Upper lobe of left lung (tissue), 6 donors: ENCODE measurements at regions not wholly inside any gene's neighbourhood (a gene's known extent, or its start where the extent isn't known, plus 50 kb on each side); places are given as distances from the start of the nearest gene placed in this dataset.

Experiments
- ATAC-seq, 2 donors: fragments of 200-7000 bp; cut with Tn5 transposase; one replicate each; pipeline ENCODE4 v1.9.1; 2022; ENCODE audit warnings: mild to moderate bottlenecking in 2 of 2, moderate library complexity in 2 of 2; ENCODE audit not compliant: low FRiP score in 2 of 2
- DNase-seq, 2 donors: peaks; one replicate each; pipeline ENCODE4 v3.0.0-alpha.2; 2019 to 2020
- H3K27ac ChIP-seq, 4 donors: fragments of 200-600 bp; sonication (generic); one replicate each; pipeline ENCODE4 v1.5.1; 2016 to 2019
- H3K27me3 ChIP-seq, 4 donors: fragments of 200-600 bp; sonication (generic); one replicate each; pipeline ENCODE4 v1.5.1; 2017 to 2019
- H3K36me3 ChIP-seq, 4 donors: fragments of 200-600 bp; sonication (generic); one replicate each; pipeline ENCODE4 v1.5.1; 2016 to 2019
- H3K4me1 ChIP-seq, 4 donors: fragments of 200-600 bp; sonication (generic); one replicate each; pipeline ENCODE4 v1.5.1; 2018 to 2019
- H3K4me3 ChIP-seq, 4 donors: fragments of 200-600 bp; sonication (generic); one replicate each; pipeline ENCODE4 v1.5.1; 2017 to 2019; ENCODE audit warnings: mild to moderate bottlenecking in 2 of 4, moderate library complexity in 1 of 4
- H3K9me3 ChIP-seq, 4 donors: fragments of 200-600 bp; sonication (generic); one replicate each; pipeline ENCODE4 v1.5.1; 2018 to 2019
- EP300 ChIP-seq, 4 donors: sonication (generic); formaldehyde crosslinking; IDR thresholded peaks; one replicate each; pipeline ENCODE4 v1.5.1; 2017; ENCODE audit warnings: antibody characterized with exemption in 4 of 4, control low read depth in 2 of 4
- POLR2A ChIP-seq, 4 donors: fragments of 450-650 bp; IDR thresholded peaks; one replicate each; pipeline ENCODE4 v1.5.1; 2016 to 2017; ENCODE audit warnings: antibody characterized with exemption in 4 of 4, mild to moderate bottlenecking in 2 of 4
- POLR2AphosphoS5 ChIP-seq, 2 donors: sonication (generic); formaldehyde crosslinking; IDR thresholded peaks; one replicate each; pipeline ENCODE4 v1.5.1; 2017; ENCODE audit warnings: antibody characterized with exemption in 2 of 2
- whole genome bisulfite sequencing, 2 donors: methylation state at CpG; one replicate each; pipeline ENCODE4 v1.1.5; 2017 to 2018; 5-methylcytosine and 5-hydroxymethylcytosine counted together
- TF ChIP-seq, protein P1 (sequence below), 6 experiments: fragments of 450-650 bp in 4 of 6; fragments of 200-600 bp in 2 of 6; sonication (generic) in 2 of 6; IDR thresholded peaks; one replicate each; pipeline ENCODE4 v1.5.1; 2016 to 2019; ENCODE audit warnings: antibody characterized with exemption in 6 of 6
- donor health status: DM: no; HTN: no; CAD: no; lungs with moderate emphysema.
- donor health status: DM: no; HTN: yes; CAD: no; lungs with severe emphysema.

DNA sequence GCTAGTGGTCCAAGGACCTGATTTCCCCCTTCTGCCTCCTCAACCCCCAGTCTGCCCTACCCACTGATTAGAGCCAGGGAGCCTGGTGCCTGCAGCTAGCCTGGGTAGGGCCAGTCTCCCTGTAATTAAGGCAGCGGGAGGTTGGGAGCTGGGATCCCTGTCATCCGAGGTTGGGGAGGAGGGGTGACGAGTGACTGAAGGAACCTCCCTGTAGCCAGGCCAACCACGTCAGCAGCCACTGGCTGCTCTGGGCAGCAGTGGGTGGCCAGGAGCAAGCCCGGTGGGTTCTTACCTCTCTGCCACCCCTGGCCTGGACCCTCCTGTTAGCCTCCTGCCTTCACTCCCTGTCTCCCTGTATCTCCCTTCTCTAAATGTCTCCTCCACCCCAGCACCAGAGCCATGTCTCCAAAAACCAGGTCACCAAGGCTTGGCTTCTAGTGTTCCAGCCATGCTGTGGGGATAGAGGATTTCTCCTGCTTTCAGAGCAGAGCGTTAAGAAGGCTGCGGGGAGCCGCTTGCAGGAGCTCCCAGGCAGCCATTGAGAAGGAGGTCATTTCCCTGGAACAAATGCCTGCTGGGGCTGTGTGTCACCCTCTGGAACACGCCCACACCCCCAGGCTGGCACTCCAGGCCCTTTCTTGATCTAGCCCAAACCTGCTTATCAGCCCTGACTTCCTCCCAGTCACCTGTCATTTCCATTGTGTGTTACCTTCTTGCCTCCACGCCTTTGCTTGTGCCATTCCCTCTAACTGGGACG is 65.0 kb upstream of the GGTA1 start:
- 87 to 89% methylated on average over 10 to 11 of the region's 11 CpGs for WGBS, 2 donors

DNA sequence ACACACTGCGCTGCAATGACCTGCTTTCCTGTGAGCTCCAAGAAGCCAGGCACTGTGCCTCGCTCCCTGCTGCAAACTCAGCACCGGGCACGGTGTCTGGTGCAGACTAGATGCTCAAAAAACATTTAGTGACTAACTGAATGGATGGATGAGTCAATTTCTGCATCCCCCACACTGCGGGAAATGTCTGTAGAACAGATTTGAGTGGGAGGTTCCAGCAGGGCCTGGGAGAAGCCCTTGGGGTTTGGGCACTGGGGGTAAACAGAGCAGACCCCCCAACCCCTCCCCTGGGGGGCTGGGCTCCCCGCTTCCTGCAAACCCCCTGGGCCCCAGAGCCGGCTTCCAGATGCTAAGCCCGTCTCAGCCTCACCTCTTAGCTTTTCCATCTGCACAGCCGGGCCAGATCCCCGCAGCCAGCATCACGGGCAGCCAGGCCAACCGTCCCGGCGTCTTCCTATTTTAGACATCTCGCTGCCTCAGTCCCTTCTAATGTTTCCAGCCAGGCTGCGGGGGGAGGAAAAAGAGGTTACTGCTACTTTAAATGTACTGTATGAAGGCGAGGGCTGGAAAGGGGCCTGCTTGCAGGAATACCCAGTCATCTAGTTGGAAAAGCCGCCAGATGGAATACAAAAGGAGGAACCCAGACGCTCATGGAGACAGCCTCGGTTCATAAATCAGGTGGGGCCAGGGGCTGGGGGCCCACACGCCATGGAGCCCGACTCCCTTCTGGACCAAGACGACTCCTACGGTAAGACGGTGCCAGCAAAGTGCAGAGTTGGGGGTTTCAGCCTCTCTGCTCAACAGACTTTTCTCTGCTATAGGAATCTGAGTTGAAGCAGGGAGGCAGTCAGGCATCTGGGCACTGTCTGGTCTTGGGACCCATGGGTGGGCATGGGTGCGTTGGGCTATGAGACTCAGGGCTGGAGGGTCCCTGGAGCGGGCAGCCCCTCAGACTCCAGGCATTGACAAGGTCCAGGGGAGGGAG is 67.1 kb upstream of the GGTA1 start:
- DNase-seq, result peak in 1 of 2 donors; percentile 52
- peaks cover 13 to 23% (median 17%) of the 10 kb centered on the region in 4 donors for H3K4me1 ChIP-seq
- WGBS, 2 donors, result 77 to 81% methylated on average over 25 to 27 of the region's 27 CpGs

More for the DNA sequence above, 65.0 kb upstream of the GGTA1 start:
- ATAC-seq (no peak), DNase-seq (no peak)
- H3K4me3 ChIP-seq, result no peak overlapping the region
- no peaks in the 10 kb centered on the region for H3K27me3 ChIP-seq
- no peaks in the 10 kb centered on the region for H3K9me3 ChIP-seq
- H3K36me3 ChIP-seq, result no peaks in the 10 kb centered on the region
- peaks cover 13 to 23% (median 17%) of the 10 kb centered on the region in 4 donors for H3K4me1 ChIP-seq
- H3K27ac ChIP-seq, result no peak overlapping the region
- TF ChIP-seq POLR2AphosphoS5 (IDR thresholded peaks at IDR 0.05) (no peak), POLR2A (IDR thresholded peaks at IDR 0.05) (no peak), EP300 (IDR thresholded peaks at IDR 0.05) (no peak)
- TF ChIP-seq, protein P1, sequence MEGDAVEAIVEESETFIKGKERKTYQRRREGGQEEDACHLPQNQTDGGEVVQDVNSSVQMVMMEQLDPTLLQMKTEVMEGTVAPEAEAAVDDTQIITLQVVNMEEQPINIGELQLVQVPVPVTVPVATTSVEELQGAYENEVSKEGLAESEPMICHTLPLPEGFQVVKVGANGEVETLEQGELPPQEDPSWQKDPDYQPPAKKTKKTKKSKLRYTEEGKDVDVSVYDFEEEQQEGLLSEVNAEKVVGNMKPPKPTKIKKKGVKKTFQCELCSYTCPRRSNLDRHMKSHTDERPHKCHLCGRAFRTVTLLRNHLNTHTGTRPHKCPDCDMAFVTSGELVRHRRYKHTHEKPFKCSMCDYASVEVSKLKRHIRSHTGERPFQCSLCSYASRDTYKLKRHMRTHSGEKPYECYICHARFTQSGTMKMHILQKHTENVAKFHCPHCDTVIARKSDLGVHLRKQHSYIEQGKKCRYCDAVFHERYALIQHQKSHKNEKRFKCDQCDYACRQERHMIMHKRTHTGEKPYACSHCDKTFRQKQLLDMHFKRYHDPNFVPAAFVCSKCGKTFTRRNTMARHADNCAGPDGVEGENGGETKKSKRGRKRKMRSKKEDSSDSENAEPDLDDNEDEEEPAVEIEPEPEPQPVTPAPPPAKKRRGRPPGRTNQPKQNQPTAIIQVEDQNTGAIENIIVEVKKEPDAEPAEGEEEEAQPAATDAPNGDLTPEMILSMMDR (IDR thresholded peaks at IDR 0.05), result no peak

DNA sequence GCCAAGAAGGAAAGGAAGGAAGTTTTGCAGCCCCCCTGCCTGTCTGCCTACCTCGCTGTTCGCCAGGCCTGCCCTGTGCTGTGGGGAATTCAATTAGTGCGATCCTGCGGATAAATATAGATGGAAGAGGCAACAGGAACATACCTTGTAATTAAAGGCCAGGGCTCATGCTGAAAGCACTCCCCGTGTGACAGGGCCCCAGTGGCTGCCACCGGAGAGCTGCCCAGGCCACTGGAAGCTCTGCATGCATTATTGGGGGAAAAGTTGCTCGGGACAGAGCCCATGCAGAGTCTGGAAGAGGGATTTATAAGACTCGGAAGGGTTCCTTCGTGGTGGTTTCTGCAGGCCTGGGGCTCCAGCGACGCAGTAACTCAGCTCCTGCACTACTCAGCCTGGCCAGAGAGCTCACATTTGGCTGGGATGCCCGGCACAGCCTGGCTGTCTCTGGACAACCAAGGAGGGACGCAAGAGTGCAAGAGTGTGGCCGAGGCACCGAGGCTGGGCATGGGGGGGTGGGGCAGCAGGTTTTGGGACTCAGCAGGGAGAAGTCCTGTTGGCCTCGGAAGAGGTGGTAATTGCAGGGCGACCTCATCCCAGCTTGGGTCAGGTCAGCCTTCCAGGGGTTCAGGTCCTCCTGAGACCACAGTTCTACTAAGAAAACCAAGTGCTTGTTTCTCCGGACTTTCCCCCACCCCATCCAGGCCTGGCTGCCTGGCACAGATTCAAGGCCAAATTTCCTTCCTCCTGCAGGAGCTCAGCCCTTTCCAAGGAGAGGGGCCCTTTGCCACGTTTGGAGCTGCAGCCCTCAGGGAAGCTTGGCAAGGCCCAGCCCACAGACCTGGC is 68.1 kb upstream of the GGTA1 start:
- WGBS, 2 donors, result 49 to 57% methylated on average over 14 to 19 of the region's 19 CpGs
- Histone ChIP-seq H3K27me3 (no peaks in the 10 kb centered on the region), H3K36me3 (no peaks in the 10 kb centered on the region), H3K9me3 (no peaks in the 10 kb centered on the region), H3K4me1 (peaks cover 13 to 23% (median 17%) of the 10 kb centered on the region in 4 donors), H3K27ac (peak overlapping the region in 1 of 4 donors; percentile 26), H3K4me3 (peak overlapping the region in 1 of 4 donors; percentile 5)
- ATAC-seq (peak in 1 of 2 donors; percentile 37), DNase-seq (no peak)
- no peak for TF ChIP-seq POLR2A (IDR thresholded peaks at IDR 0.05)
- TF ChIP-seq POLR2AphosphoS5 (IDR thresholded peaks at IDR 0.05), result no peak
- TF ChIP-seq EP300 (IDR thresholded peaks at IDR 0.05), result no peak
- TF ChIP-seq, protein P1 (IDR thresholded peaks at IDR 0.05), result no peak

More for the DNA sequence above, 67.1 kb upstream of the GGTA1 start:
- peak overlapping the region in 1 of 4 donors; percentile 26 for H3K27ac ChIP-seq
- H3K27me3 ChIP-seq, result no peaks in the 10 kb centered on the region
- TF ChIP-seq POLR2A (IDR thresholded peaks at IDR 0.05), result no peak
- TF ChIP-seq EP300 (IDR thresholded peaks at IDR 0.05), result no peak
- no peak for TF ChIP-seq POLR2AphosphoS5 (IDR thresholded peaks at IDR 0.05)
- TF ChIP-seq, protein P1 (IDR thresholded peaks at IDR 0.05), result no peak
- ATAC-seq, result peak in 1 of 2 donors; percentile 39
- no peaks in the 10 kb centered on the region for H3K36me3 ChIP-seq
- H3K4me3 ChIP-seq, result peak overlapping the region in 2 of 4 donors; percentile 3 to 5
- no peaks in the 10 kb centered on the region for H3K9me3 ChIP-seq
